GM23248 (cell line): ENCODE measurements at regions not wholly inside any gene's neighbourhood (a gene's known extent, or its start where the extent isn't known, plus 50 kb on each side); places are given as distances from the start of the nearest gene placed in this dataset.

Experiments
- EZH2 ChIP-seq: fragments of 200-600 bp; sonication (generic); IDR thresholded peaks from 2 replicates; pipeline ENCODE4 v1.6.1; 2018; ENCODE audit warnings: antibody characterized with exemption, mild to moderate bottlenecking; ENCODE audit not compliant: insufficient read depth, poor library complexity, severe bottlenecking
- EZH2phosphoT487 ChIP-seq: fragments of 200-600 bp; sonication (generic); IDR thresholded peaks from 2 replicates; pipeline ENCODE4 v1.6.1; 2018; ENCODE audit warnings: antibody characterized with exemption, moderate library complexity, mild to moderate bottlenecking, low read depth; ENCODE audit not compliant: insufficient read depth

GRCh38 chr22:46050916-46051614, 74.1 kb upstream of the WNT7B start:
- TF ChIP-seq EZH2phosphoT487 (no peak), EZH2 (no peak)
